Tibial nerve (tissue), 4 donors: ENCODE measurements at regions not wholly inside any gene's neighbourhood (a gene's known extent, or its start where the extent isn't known, plus 50 kb on each side); places are given as distances from the start of the nearest gene placed in this dataset.

Experiments used
- DNase-seq, 2 donors: peaks; one replicate each; pipeline ENCODE4 v3.0.0-alpha.2; 2019; ENCODE audit warnings: low spot score in 2 of 2
- H3K27ac ChIP-seq, 4 donors: fragments of 200-600 bp; sonication (generic) in 3 of 4; one replicate each; pipeline ENCODE4 v1.5.1; 2017 to 2019; ENCODE audit warnings: mild to moderate bottlenecking in 1 of 4
- H3K27me3 ChIP-seq, 2 donors: fragments of 200-600 bp; sonication (generic) in 1 of 2; one replicate each; pipeline versions ENCODE4 v1.5.1 to v1.6.0; 2017 to 2019
- H3K36me3 ChIP-seq, 3 donors: fragments of 200-600 bp; sonication (generic); one replicate each; pipeline ENCODE4 v1.5.1; 2018 to 2019
- H3K4me1 ChIP-seq, 4 donors: fragments of 200-600 bp; sonication (generic) in 3 of 4; one replicate each; pipeline ENCODE4 v1.5.1; 2017 to 2019
- H3K4me3 ChIP-seq, 4 donors: fragments of 200-600 bp; sonication (generic) in 3 of 4; one replicate each; pipeline ENCODE4 v1.5.1; 2017 to 2019; ENCODE audit warnings: mild to moderate bottlenecking in 1 of 4, moderate library complexity in 1 of 4
- H3K9me3 ChIP-seq, 4 donors: fragments of 200-600 bp; sonication (generic) in 3 of 4; one replicate each; pipeline ENCODE4 v1.5.1; 2017 to 2019
- CTCF ChIP-seq, 5 experiments: fragments of 200-600 bp in 3 of 5; fragments of 450-650 bp in 2 of 5; sonication (generic) in 3 of 5; IDR thresholded peaks; one replicate each; pipeline ENCODE4 v1.5.1; 2016 to 2019; ENCODE audit warnings: antibody characterized with exemption in 5 of 5, mild to moderate bottlenecking in 3 of 5, moderate library complexity in 2 of 5
- EP300 ChIP-seq, 2 donors: sonication (generic); formaldehyde crosslinking; IDR thresholded peaks; one replicate each; pipeline ENCODE4 v1.6.1; 2017; ENCODE audit warnings: antibody characterized with exemption in 2 of 2, mild to moderate bottlenecking in 1 of 2
- POLR2A ChIP-seq, 2 donors: fragments of 450-650 bp; IDR thresholded peaks; one replicate each; pipeline ENCODE4 v1.6.1; 2017; ENCODE audit warnings: antibody characterized with exemption in 2 of 2, mild to moderate bottlenecking in 2 of 2, moderate library complexity in 2 of 2
- WGBS, 2 donors: methylation state at CpG; one replicate each; pipeline ENCODE4 v1.1.5; 2018; 5-methylcytosine and 5-hydroxymethylcytosine counted together

DNA sequence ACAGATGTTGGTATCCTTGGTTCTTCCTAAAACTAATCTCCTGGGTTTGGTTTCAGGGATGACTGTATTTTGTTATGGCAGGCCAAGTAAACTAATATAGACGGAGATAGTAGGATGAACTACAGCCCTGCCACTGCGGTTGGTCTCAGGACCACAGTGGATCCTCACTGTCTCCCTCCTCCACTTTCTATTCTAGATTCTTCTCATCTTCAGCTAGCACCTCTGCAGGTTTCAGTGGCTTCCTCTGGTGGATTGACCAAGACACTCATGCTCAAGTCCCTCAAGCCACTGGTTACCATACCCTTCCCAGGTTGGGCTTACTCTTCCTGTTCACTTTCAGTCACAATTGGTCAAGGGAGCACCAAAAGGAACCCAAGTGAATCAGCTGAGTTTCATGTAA, 71.1 kb upstream of the CLDN18 start:
- TF ChIP-seq CTCF (IDR thresholded peaks at IDR 0.05) = no peak
- no peak for TF ChIP-seq POLR2A (IDR thresholded peaks at IDR 0.05)
- TF ChIP-seq EP300 (IDR thresholded peaks at IDR 0.05) = no peak
- WGBS, 2 donors = 83 to 87% methylated on average over 2 of the region's 2 CpGs
- H3K27me3 ChIP-seq = no peaks in the 10 kb centered on the region
- DNase-seq = no peak
- H3K27ac ChIP-seq = no peak overlapping the region
- no peak overlapping the region for H3K4me3 ChIP-seq
- H3K4me1 ChIP-seq = no peaks in the 10 kb centered on the region
- H3K36me3 ChIP-seq = no peaks in the 10 kb centered on the region
- no peaks in the 10 kb centered on the region for H3K9me3 ChIP-seq

- TF ChIP-seq CTCF (IDR thresholded peaks at IDR 0.05) (no peak), EP300 (IDR thresholded peaks at IDR 0.05) (no peak), POLR2A (IDR thresholded peaks at IDR 0.05) (no peak)
- H3K4me3 ChIP-seq = no peak overlapping the region
- H3K27ac ChIP-seq = no peak overlapping the region
- no peaks in the 10 kb centered on the region for H3K27me3 ChIP-seq
- no peaks in the 10 kb centered on the region for H3K36me3 ChIP-seq
- H3K9me3 ChIP-seq = no peaks in the 10 kb centered on the region
- 79 to 85% methylated on average over 2 of the region's 2 CpGs for WGBS, 2 donors
- no peaks in the 10 kb centered on the region for H3K4me1 ChIP-seq
- no peak for DNase-seq
Observed at GRCh38 chr3:137944593-137944992, 65.4 kb upstream of the CLDN18 start.

DNA sequence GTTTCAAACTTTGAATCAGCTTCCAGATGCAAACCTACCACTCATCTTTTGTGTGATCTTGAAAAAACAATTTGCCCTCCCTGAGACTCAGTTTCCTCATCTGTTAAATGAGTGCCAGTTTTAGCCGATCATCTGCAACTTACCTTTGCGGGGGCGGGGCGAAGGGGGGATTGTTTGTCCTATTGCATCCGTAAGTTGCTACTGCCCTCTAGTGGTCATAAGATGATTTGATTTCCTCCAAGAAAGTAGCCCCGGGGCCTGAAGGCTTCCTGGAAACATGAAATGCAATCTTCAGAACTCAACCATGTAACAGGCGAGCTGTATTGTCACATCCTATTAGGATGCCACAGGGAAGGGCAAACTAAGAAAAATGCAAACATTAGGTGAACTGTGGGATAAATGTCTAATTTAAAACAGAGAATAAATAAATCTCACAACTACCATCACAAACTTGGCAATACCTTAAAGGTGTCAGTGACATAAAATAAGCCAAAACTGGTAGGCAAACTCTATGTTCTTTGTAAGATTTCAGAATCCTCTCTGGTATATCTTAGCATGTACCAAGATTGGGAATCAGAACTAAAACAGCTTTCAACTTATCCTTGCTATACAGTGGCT, 63.5 kb upstream of the CLDN18 start:
- 2% methylated on average over 7 of the region's 7 CpGs for WGBS, 2 donors
- H3K27me3 ChIP-seq = no peaks in the 10 kb centered on the region
- no peaks in the 10 kb centered on the region for H3K4me1 ChIP-seq
- DNase-seq = peak in 1 of 2 donors; percentile 30
- TF ChIP-seq CTCF (IDR thresholded peaks at IDR 0.05) = peak; percentile 25 to 67 (median 53)
- no peak for TF ChIP-seq EP300 (IDR thresholded peaks at IDR 0.05)
- no peak for TF ChIP-seq POLR2A (IDR thresholded peaks at IDR 0.05)
- no peak overlapping the region for H3K4me3 ChIP-seq
- no peak overlapping the region for H3K27ac ChIP-seq
- H3K9me3 ChIP-seq = no peaks in the 10 kb centered on the region
- H3K36me3 ChIP-seq = no peaks in the 10 kb centered on the region

DNA sequence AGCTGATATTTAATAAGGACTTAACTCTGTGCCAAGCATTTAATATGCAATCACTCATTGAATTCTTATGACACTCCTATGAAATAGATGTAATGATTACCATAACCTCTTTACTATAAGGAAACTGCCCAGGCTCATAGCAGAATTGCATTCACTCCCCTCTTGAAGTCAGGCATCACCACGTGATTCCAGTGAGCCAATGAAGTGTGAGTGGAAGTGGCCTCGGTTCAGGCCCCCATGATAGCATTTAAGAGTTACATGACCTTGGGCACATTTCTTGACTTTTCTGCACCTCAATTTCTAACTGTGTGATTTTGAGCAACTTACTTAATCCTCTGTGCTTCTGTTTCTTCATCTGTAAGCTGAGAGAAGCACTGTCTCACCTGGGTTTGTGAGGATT, 62.8 kb upstream of the CLDN18 start:
- WGBS, 2 donors = 52 to 75% methylated on average over 2 of the region's 2 CpGs
- no peak for DNase-seq
- no peaks in the 10 kb centered on the region for H3K4me1 ChIP-seq

More for the DNA sequence above, 62.8 kb upstream of the CLDN18 start:
- H3K4me3 ChIP-seq = no peak overlapping the region
- no peak for TF ChIP-seq CTCF (IDR thresholded peaks at IDR 0.05)
- no peaks in the 10 kb centered on the region for H3K36me3 ChIP-seq
- no peaks in the 10 kb centered on the region for H3K9me3 ChIP-seq
- no peak overlapping the region for H3K27ac ChIP-seq
- H3K27me3 ChIP-seq = no peaks in the 10 kb centered on the region
